ACC112 (cell line): ENCODE measurements at regions not wholly inside any gene's neighbourhood (a gene's known extent, or its start where the extent isn't known, plus 50 kb on each side); places are given as distances from the start of the nearest gene placed in this dataset.
A peak's percentile ranks its signal among the peaks of the same experiment; 100 is the strongest.

Experiments used
- H2AFZ ChIP-seq: fragments of 200-600 bp; sonication (generic); one replicate; pipeline ENCODE4 v1.6.0; 2017; ENCODE audit warnings: antibody characterized with exemption, low read length; ENCODE audit not compliant: unreplicated experiment
- H3K27ac ChIP-seq: fragments of 200-600 bp; sonication (generic); 2 replicates; pipeline ENCODE4 v1.5.1; 2014; ENCODE audit warnings: low read depth, mild to moderate bottlenecking, antibody characterized with exemption, low read length, moderate library complexity
- H3K27me3 ChIP-seq: fragments of 200-600 bp; sonication (generic); 2 replicates; pipeline ENCODE4 v1.6.1; 2014; ENCODE audit warnings: mild to moderate bottlenecking, antibody characterized with exemption, low read length, moderate library complexity, mixed read lengths; ENCODE audit not compliant: insufficient read depth
- H3K36me3 ChIP-seq: fragments of 200-600 bp; sonication (generic); 2 replicates; pipeline ENCODE4 v1.6.1; 2016; ENCODE audit warnings: mild to moderate bottlenecking, antibody characterized with exemption, low read length, moderate library complexity, mixed read lengths; ENCODE audit not compliant: insufficient read depth
- H3K4me1 ChIP-seq: fragments of 200-600 bp; sonication (generic); one replicate; pipeline ENCODE4 v1.6.1; 2016; ENCODE audit warnings: low read length, mixed read lengths; ENCODE audit not compliant: insufficient read depth, unreplicated experiment, control insufficient read depth
- H3K4me3 ChIP-seq: fragments of 200-600 bp; sonication (generic); 2 replicates; pipeline ENCODE4 v1.5.1; 2014; ENCODE audit warnings: mild to moderate bottlenecking, low read depth, low read length
- H3K79me2 ChIP-seq: fragments of 200-600 bp; sonication (generic); one replicate; pipeline ENCODE4 v1.6.0; 2016; ENCODE audit warnings: low read length; ENCODE audit not compliant: control insufficient read depth, unreplicated experiment, insufficient read depth

- Histone ChIP-seq H3K79me2 (no peaks in the 10 kb centered on the region), H3K4me1 (peaks cover 22% of the 10 kb centered on the region), H3K36me3 (no peaks in the 10 kb centered on the region), H3K27ac (no peak overlapping the region), H3K27me3 (no peaks in the 10 kb centered on the region), H2AFZ (peak overlapping the region; percentile 94), H3K4me3 (no peak overlapping the region)
Observed at GRCh38 chr11:23990346-23991164, 506.3 kb upstream of the LUZP2 start.

DNA sequence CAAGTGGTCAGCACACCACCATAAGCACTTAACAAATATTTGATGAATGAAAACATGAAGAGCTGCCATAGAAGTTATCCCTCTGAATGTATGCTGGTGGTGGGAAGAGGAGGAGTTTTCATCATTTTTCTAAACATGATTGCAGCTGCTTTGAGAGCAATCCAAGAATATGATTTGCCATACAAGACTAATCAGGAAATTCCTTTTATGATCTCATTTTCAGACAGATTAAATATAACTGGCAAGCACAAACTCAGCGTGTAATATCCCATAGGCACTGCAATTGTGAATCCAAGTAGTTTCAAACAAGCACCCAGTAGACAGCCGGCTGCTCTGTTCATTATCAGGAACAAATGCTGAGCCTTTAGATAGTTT is 505.7 kb upstream of the LUZP2 start:
- Histone ChIP-seq H3K27ac (no peak overlapping the region), H3K79me2 (no peaks in the 10 kb centered on the region), H2AFZ (peak overlapping the region; percentile 94)

GRCh38 chr11:23995891-23996290 is 501.0 kb upstream of the LUZP2 start:
- no peaks in the 10 kb centered on the region for H3K36me3 ChIP-seq
- no peak overlapping the region for H3K27ac ChIP-seq
- H2AFZ ChIP-seq = no peak overlapping the region
- no peaks in the 10 kb centered on the region for H3K79me2 ChIP-seq
- no peak overlapping the region for H3K4me3 ChIP-seq
- H3K4me1 ChIP-seq = peaks cover 9% of the 10 kb centered on the region
- no peaks in the 10 kb centered on the region for H3K27me3 ChIP-seq

More for the DNA sequence above, 505.7 kb upstream of the LUZP2 start:
- peak overlapping the region; percentile 46; the same call in 1 of the 2 replicates for H3K4me3 ChIP-seq
- H3K4me1 ChIP-seq = peaks cover 22% of the 10 kb centered on the region
- H3K36me3 ChIP-seq = no peaks in the 10 kb centered on the region
- no peaks in the 10 kb centered on the region for H3K27me3 ChIP-seq

DNA sequence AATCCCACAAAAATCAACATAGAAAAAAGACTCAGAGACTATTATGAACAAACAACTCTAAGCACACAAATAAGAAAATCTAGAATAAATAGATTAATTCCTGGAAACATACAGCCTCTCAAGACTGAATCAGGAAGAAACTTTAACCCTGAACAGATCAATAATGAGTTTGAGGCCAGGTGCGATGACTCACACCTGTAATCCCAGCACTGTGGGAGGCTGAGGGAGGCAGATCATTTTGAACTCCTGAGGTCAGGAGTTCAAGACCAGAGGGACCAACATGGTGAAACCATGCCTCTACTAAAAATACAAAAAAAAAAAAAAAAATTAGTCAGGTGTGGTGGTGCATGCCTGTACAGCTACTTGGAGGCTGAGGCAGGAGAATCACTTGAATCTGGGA is 499.5 kb upstream of the LUZP2 start:
- Histone ChIP-seq H3K27ac (no peak overlapping the region), H3K79me2 (no peaks in the 10 kb centered on the region), H3K4me1 (no peaks in the 10 kb centered on the region), H3K36me3 (no peaks in the 10 kb centered on the region), H3K27me3 (no peaks in the 10 kb centered on the region), H2AFZ (no peak overlapping the region), H3K4me3 (no peak overlapping the region)

DNA sequence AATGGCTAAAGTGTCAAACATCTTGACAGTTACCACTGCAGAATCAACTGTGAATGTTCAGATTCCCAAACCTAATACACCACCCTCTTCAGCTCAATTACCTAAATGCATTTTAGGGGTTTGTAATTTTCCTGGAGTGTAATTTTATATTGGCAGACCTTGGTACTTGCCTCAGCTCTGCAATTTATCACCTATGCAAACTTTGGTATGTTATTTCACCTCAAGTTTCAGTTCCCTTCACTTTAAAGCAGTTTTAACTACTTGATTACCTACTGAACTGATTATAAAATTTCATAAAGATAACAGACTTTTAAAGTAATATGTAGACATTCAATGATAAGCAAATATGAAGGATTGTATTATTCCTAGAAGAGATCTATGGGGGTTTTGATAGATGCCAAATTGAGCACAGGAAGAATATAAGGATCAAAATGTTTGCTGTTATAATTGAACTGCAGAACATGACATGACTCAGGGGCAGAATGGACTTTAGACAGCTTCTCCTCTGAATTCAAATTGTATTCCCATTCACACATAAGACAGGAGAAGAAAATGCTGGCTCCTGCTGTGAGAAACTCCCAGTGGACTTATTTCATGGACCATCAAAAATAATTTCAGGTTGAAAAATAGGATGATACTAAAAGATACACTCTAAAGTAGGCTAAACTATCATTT is 491.5 kb upstream of the LUZP2 start:
- no peak overlapping the region for H2AFZ ChIP-seq
- H3K79me2 ChIP-seq = no peaks in the 10 kb centered on the region
- H3K4me1 ChIP-seq = no peaks in the 10 kb centered on the region
- H3K27ac ChIP-seq = no peak overlapping the region
- H3K27me3 ChIP-seq = no peaks in the 10 kb centered on the region
- H3K4me3 ChIP-seq = no peak overlapping the region
- no peaks in the 10 kb centered on the region for H3K36me3 ChIP-seq

DNA sequence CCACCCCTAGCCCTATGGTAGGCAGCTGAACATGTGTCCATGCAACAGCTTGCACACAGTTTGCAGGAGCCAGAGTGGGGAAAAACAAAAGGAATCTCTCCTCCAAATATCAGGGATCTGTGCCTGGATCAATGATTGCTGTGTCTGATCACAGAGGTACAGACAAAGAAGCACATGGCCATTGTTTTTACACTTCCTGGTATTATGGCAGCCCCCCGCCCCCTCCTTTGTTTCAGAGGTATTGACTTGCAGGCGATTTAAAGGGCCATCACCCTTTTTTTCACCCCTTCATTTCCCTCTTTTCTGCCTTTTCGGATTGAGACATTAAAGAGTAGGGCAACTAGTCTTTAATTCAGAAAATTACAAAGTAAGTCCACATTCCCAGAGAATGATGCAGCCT is 453.0 kb upstream of the LUZP2 start:
- Histone ChIP-seq H3K36me3 (no peaks in the 10 kb centered on the region), H3K4me3 (no peak overlapping the region)

DNA sequence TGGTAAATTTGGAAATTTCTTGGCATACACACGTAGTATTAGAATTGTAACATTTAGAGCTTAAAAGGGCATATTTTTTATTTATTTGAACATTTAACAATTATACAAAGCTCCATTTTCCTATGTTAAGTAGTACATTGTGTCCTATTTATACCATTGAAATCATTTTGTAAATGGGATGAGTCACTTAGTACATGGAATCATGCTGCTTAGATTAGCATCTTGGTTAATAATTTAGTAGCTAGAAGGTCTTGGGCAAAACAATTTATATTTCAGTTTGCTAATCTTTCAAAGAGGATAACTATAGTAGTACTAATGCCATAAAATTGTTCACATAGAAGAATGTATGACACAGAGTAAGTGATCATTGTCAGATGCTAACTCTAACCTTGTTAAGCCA is 450.1 kb upstream of the LUZP2 start:
- Histone ChIP-seq H3K4me3 (no peak overlapping the region), H3K27ac (no peak overlapping the region), H3K79me2 (no peaks in the 10 kb centered on the region), H3K27me3 (no peaks in the 10 kb centered on the region), H2AFZ (no peak overlapping the region), H3K36me3 (no peaks in the 10 kb centered on the region), H3K4me1 (no peaks in the 10 kb centered on the region)

More for the DNA sequence above, 453.0 kb upstream of the LUZP2 start:
- Histone ChIP-seq H3K79me2 (no peaks in the 10 kb centered on the region), H2AFZ (no peak overlapping the region), H3K27ac (no peak overlapping the region), H3K27me3 (no peaks in the 10 kb centered on the region), H3K4me1 (no peaks in the 10 kb centered on the region)

DNA sequence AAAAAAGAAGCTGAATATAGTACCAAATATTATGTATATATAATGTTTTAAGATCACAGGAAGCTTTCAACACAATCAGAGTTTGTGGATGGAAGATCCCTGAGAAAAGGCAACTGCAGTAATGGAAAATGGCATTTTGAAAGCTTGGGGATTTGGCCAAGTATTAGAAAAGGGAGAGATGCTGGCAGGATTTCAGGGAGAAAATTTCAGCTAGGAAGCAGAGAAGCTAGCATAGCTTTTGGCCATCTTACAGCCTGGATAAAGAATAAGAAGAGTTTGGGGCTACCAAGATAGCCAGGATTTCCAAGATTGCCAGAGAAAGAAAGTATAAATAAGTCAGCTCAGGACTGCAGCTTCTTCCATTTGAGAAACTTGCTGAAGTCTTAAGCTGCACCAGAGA is 440.8 kb upstream of the LUZP2 start:
- H3K36me3 ChIP-seq = no peaks in the 10 kb centered on the region
- no peak overlapping the region for H3K27ac ChIP-seq
- H3K79me2 ChIP-seq = no peaks in the 10 kb centered on the region
- no peaks in the 10 kb centered on the region for H3K27me3 ChIP-seq
- H3K4me3 ChIP-seq = no peak overlapping the region
- H3K4me1 ChIP-seq = no peaks in the 10 kb centered on the region
- H2AFZ ChIP-seq = no peak overlapping the region

- H3K79me2 ChIP-seq = no peaks in the 10 kb centered on the region
- no peaks in the 10 kb centered on the region for H3K36me3 ChIP-seq
- H3K4me1 ChIP-seq = no peaks in the 10 kb centered on the region
- H3K27me3 ChIP-seq = no peaks in the 10 kb centered on the region
- H3K4me3 ChIP-seq = no peak overlapping the region
- H2AFZ ChIP-seq = no peak overlapping the region
- no peak overlapping the region for H3K27ac ChIP-seq
Observed at GRCh38 chr11:24060125-24060524, 436.7 kb upstream of the LUZP2 start.

DNA sequence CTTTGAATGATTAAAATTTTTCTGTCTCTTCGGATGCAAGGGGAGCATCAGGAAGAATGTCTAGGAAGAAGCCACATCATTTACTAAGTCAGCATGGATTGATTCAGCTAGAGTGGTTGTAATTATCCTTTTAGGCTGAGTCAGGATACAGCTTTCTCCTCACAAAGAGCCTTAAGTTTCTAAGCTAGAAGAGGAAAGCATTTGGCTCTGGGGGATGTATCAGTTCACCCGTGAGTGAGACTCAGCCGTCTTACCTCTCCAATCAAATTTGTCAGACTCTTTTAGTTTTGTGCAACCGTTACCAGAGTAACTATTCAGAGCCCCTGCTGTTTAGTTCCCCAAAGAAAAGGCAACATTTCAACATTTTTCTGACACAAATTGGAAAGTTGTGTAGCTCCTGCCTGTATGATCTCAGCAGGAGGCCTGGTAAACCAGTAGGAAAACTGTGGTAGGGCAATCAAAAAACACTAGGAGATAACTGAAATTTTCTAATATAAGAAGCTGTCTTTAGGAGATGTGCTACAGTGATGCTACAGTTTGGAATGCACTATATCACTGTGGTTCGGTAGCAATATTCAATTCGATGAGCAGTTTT is 432.4 kb upstream of the LUZP2 start:
- no peak overlapping the region for H3K4me3 ChIP-seq
- H3K27ac ChIP-seq = no peak overlapping the region
- H3K79me2 ChIP-seq = no peaks in the 10 kb centered on the region
- H3K27me3 ChIP-seq = no peaks in the 10 kb centered on the region
- H3K4me1 ChIP-seq = no peaks in the 10 kb centered on the region
- no peaks in the 10 kb centered on the region for H3K36me3 ChIP-seq
- H2AFZ ChIP-seq = no peak overlapping the region

DNA sequence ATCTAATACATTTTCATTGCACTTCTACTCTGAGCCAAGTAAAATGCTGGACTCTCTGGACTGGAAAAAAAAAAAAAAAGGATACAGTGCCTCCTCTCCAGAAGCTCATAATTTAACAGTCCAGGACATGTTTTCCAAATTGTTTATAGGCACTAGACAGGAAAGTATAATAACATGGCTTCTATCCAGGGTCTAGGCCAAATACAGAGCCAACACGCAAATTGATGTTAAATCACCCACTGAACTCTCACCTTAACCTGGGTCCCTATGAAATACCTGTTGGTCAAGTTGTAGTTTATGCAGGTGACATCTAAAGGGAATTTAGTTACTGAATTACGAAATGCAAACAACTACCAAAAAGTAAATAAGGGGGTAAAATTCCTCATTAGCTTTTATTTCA is 428.7 kb upstream of the LUZP2 start:
- H3K4me3 ChIP-seq = no peak overlapping the region
- no peak overlapping the region for H2AFZ ChIP-seq
- no peaks in the 10 kb centered on the region for H3K4me1 ChIP-seq
- H3K27ac ChIP-seq = no peak overlapping the region
- H3K79me2 ChIP-seq = no peaks in the 10 kb centered on the region
- H3K36me3 ChIP-seq = no peaks in the 10 kb centered on the region
- H3K27me3 ChIP-seq = no peaks in the 10 kb centered on the region
